Common myeloid progenitor, CD34-positive (primary cell): ENCODE measurements at regions not wholly inside any gene's neighbourhood (a gene's known extent, or its start where the extent isn't known, plus 50 kb on each side); places are given as distances from the start of the nearest gene placed in this dataset.
"Not testable (repeated sequence)": the region's sequence is repeated elsewhere in the genome, so short reads cannot be mapped to it uniquely, and the experiment has no call there.

ENCODE experiments used
- CTCF ChIA-PET: fragments of 350-600 bp; sonication (Branson Sonifier 250); formaldehyde crosslinking; loops from one replicate; lab custom pipeline; 2021; ENCODE audit warnings: antibody characterized with exemption; lab: Charles Lee
- POLR2A ChIA-PET: fragments of 350-600 bp; sonication (Branson Sonifier 250); formaldehyde crosslinking; loops from one replicate; lab custom pipeline; 2021; ENCODE audit warnings: antibody characterized with exemption; lab: Charles Lee
- DNase-seq, 3 donors: peaks; one replicate each; pipeline versions ENCODE4 v3.0.0 to v3.0.0-alpha.2; 2013
- H3K27ac ChIP-seq, 2 experiments: 1 replicate in 1 of 2; 2 replicates in 1 of 2; pipeline ENCODE4 v1.7.0; 2013; ENCODE audit warnings: inconsistent platforms in 2 of 2, low read length in 2 of 2, mild to moderate bottlenecking in 2 of 2, low read depth in 1 of 2, moderate library complexity in 1 of 2; ENCODE audit not compliant: severe bottlenecking in 2 of 2, insufficient read depth in 1 of 2, poor library complexity in 1 of 2
- H3K27me3 ChIP-seq, 5 experiments: replicated peaks in 2 of 5; 1 replicate in 3 of 5; 2 replicates in 2 of 5; pipeline versions ENCODE4 v1.6.1 to v1.7.0; 2013; ENCODE audit warnings: low read length in 4 of 5, mild to moderate bottlenecking in 2 of 5, moderate library complexity in 2 of 5, inconsistent platforms in 1 of 5; ENCODE audit not compliant: insufficient read depth in 5 of 5, control insufficient read depth in 4 of 5
- H3K36me3 ChIP-seq, 4 experiments: 1 replicate in 2 of 4; 2 replicates in 2 of 4; pipeline versions ENCODE4 v1.6.1 to v1.7.0; 2013; ENCODE audit warnings: low read length in 3 of 4, control low read depth in 1 of 4, mild to moderate bottlenecking in 1 of 4; ENCODE audit not compliant: control insufficient read depth in 4 of 4, insufficient read depth in 4 of 4
- H3K4me1 ChIP-seq, 4 experiments: 1 replicate in 3 of 4; 2 replicates in 1 of 4; pipeline versions ENCODE4 v1.6.1 to v1.7.1; 2013; ENCODE audit warnings: low read length in 3 of 4, mild to moderate bottlenecking in 3 of 4, control low read depth in 1 of 4, inconsistent platforms in 1 of 4, moderate library complexity in 1 of 4; ENCODE audit not compliant: control insufficient read depth in 4 of 4, insufficient read depth in 4 of 4; ENCODE audit errors: control extremely low read depth in 1 of 4
- H3K4me3 ChIP-seq, 7 experiments: 1 replicate in 4 of 7; 2 replicates in 3 of 7; pipeline versions ENCODE4 v1.5.1 to v1.7.0; 2013; ENCODE audit warnings: mild to moderate bottlenecking in 7 of 7, low read length in 6 of 7, moderate library complexity in 6 of 7, inconsistent platforms in 2 of 7, low read depth in 2 of 7, control low read depth in 1 of 7; ENCODE audit not compliant: insufficient read depth in 4 of 7, control insufficient read depth in 1 of 7; ENCODE audit errors: extremely low read depth in 1 of 7
- H3K9me3 ChIP-seq, 5 experiments: 1 replicate in 4 of 5; 2 replicates in 1 of 5; pipeline versions ENCODE4 v1.6.1 to v1.7.1; 2013; ENCODE audit warnings: low read length in 4 of 5, mild to moderate bottlenecking in 2 of 5, inconsistent platforms in 1 of 5, low read depth in 1 of 5, moderate library complexity in 1 of 5; ENCODE audit not compliant: control insufficient read depth in 4 of 5, insufficient read depth in 2 of 5; ENCODE audit errors: control extremely low read depth in 1 of 5
- WGBS: methylation state at CpG from one replicate; pipeline ENCODE4 v1.1.5; 2013; ENCODE audit not compliant: insufficient coverage; 5-methylcytosine and 5-hydroxymethylcytosine counted together

- H3K9me3 ChIP-seq = peaks cover 0 to 59% (median 17%) of the 10 kb centered on the region in 5 experiments
- H3K27me3 ChIP-seq = peaks cover 0 to 18% (median 7%) of the 10 kb centered on the region in 5 experiments
- ChIA-PET CTCF (no interaction called here), POLR2A (no interaction called here)
- H3K27ac ChIP-seq = no peak overlapping the region
- 97% methylated on average over 6 of the region's 7 CpGs for WGBS
- no peak overlapping the region for H3K4me3 ChIP-seq
- H3K4me1 ChIP-seq = no peaks in the 10 kb centered on the region
- DNase-seq = no peak
- H3K36me3 ChIP-seq = no peaks in the 10 kb centered on the region
Measured at GRCh38 chr2:238774071-238774470, 73.8 kb upstream of the TWIST2 start.

- H3K9me3 ChIP-seq = peaks cover 0 to 59% (median 18%) of the 10 kb centered on the region in 5 experiments
- no peaks in the 10 kb centered on the region for H3K4me1 ChIP-seq
- WGBS = 94% methylated on average over 5 of the region's 5 CpGs
- DNase-seq = no peak
- ChIA-PET CTCF (no interaction called here), POLR2A (no interaction called here)
- no peaks in the 10 kb centered on the region for H3K36me3 ChIP-seq
- H3K27me3 ChIP-seq = peaks cover 0 to 15% (median 7%) of the 10 kb centered on the region in 5 experiments
- no peak overlapping the region for H3K4me3 ChIP-seq
- H3K27ac ChIP-seq = no peak overlapping the region
Measured at GRCh38 chr2:238774980-238775509, 72.8 kb upstream of the TWIST2 start.

DNA sequence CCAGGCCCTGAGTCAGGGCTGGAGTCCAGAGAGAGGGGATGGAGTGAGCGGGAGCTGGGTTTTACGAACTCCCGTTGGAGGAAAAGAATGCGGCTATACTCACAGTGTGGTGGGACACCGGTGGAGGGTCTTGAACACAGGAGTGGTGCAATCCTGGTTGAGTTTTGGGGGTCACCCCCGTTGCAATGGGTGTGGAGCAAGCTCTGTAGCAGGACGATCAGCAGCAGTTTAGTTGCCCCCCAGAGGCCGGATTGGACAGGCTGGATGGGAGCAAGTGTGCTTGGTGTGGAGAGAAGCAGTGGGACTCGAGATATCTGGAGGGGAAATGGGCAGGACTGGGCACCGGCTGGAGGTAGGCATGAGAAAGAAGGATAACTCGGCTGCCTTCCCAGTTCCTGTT lies 72.3 kb upstream of the TWIST2 start:
- ChIA-PET CTCF (no interaction called here), POLR2A (no interaction called here)
- H3K4me3 ChIP-seq = no peak overlapping the region
- no peak overlapping the region for H3K27ac ChIP-seq
- H3K27me3 ChIP-seq = peaks cover 0 to 15% (median 7%) of the 10 kb centered on the region in 5 experiments
- 94% methylated on average over 7 of the region's 11 CpGs for WGBS
- H3K36me3 ChIP-seq = no peaks in the 10 kb centered on the region
- DNase-seq = no peak
- peaks cover 0 to 59% (median 18%) of the 10 kb centered on the region in 5 experiments for H3K9me3 ChIP-seq
- no peaks in the 10 kb centered on the region for H3K4me1 ChIP-seq

DNA sequence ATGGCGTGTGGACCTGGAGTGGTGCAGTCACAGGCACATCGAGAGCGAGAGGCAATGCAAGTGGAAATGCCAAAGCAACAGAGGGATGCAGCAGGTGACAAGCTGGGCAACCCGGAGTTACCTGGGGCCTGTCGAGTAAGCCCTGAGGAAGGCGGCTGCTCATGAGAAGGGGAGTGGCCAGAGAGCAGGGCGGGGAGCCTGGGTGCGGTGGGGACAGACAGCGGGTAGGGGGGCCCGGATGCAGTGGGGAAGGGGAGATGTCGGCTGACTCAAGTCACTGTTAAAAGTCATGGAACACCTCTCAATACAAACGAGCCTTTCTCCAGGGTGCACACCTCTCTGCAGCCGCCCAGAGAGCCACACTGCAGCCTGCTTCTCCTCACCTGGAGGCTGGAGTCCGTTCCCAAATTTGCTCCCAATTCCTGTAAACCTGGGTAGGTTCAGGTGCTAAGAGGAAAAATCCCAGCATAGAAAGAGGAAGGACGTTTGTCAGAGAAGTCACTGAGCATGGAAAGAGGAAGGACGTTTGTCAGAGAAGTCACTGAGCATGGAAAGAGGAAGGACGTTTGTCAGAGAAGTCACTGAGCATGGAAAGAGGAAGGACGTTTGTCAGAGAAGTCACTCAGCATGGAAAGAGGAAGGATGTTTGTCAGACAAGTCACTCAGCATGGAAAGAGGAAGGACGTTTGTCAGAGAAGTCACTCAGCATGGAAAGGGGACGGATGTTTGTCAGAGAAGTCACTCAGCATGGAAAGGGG lies 71.7 kb upstream of the TWIST2 start:
- Histone ChIP-seq H3K4me1 (no peaks in the 10 kb centered on the region), H3K36me3 (no peaks in the 10 kb centered on the region), H3K9me3 (peaks cover 0 to 59% (median 18%) of the 10 kb centered on the region in 5 experiments), H3K4me3 (peak overlapping the region in 1 of 7 experiments; percentile 19), H3K27ac (no peak overlapping the region), H3K27me3 (peaks cover 0 to 14% (median 7%) of the 10 kb centered on the region in 5 experiments)
- POLR2A ChIA-PET = no interaction called here
- WGBS = 83% methylated on average over 7 of the region's 20 CpGs
- CTCF ChIA-PET = no interaction called here
- peak in 1 of 3 donors; percentile 15 for DNase-seq

- POLR2A ChIA-PET, H3K4me1 ChIP-seq, CTCF ChIA-PET, H3K27ac ChIP-seq, H3K27me3 ChIP-seq, H3K4me3 ChIP-seq, H3K36me3 ChIP-seq: not testable (repeated sequence)
- peak; percentile 63 to 84 (median 83) for DNase-seq
- H3K9me3 ChIP-seq = peaks cover 0 to 57% (median 18%) of the 10 kb centered on the region in 5 experiments
- WGBS = 9% methylated on average over 4 of the region's 8 CpGs
Measured at GRCh38 chr2:238776761-238777046, 71.2 kb upstream of the TWIST2 start.

DNA sequence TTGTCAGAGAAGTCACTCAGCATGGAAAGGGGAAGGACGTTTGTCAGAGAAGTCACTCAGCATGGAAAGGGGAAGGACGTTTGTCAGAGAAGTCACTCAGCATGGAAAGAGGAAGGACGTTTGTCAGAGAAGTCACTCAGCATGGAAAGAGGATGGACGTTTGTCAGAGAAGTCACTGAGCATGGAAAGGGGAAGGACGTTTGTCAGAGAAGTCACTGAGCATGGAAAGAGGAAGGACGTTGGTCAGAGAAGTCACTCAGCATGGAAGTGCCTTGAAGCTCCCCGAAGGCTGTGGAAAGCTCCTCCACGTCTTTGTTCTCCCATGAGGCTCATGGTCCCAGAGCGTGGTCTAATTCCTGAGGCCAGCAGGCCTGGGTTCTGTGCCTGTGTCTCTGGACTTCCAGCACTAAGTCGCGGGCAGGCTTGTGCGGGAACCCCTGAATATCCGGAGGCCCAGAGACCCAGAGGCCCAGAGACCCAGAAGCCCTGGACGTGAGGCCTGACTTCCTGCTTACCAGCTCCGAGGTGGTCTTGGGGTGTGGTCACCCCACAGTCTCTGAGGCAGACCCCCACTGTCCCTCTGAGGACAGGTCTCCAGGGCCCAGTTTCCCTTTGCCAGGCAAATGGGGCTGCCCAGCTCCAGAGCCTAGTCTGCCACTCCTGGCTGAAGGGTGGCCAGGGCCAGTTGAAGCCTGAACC lies 70.4 kb upstream of the TWIST2 start:
- Histone ChIP-seq H3K27ac (peak overlapping the region; percentile 34 to 52), H3K4me3 (peak overlapping the region in 1 of 7 experiments; percentile 37), H3K9me3 (peaks cover 0 to 51% (median 18%) of the 10 kb centered on the region in 5 experiments), H3K27me3 (peaks cover 0 to 2% (median 0%) of the 10 kb centered on the region in 5 experiments), H3K4me1 (no peaks in the 10 kb centered on the region), H3K36me3 (no peaks in the 10 kb centered on the region)
- peak; percentile 81 to 94 (median 93) for DNase-seq
- POLR2A ChIA-PET = no interaction called here
- WGBS = 95% methylated on average over 6 of the region's 15 CpGs
- CTCF ChIA-PET = no interaction called here
